ENCODE measurements at regions not wholly inside any gene's neighbourhood (a gene's known extent, or its start where the extent isn't known, plus 50 kb on each side); places are given as distances from the start of the nearest gene placed in this dataset.

- TF ChIP-seq RCOR1 (conservative IDR thresholded peaks at IDR 0.05; ENCODE audit: low read depth, low read length) (no peak), MYC (IDR thresholded peaks at IDR 0.05; ENCODE audit: insufficient read depth, insufficient read length, insufficient replicate concordance, low read length, severe bottlenecking) (no peak), TAF1 (IDR thresholded peaks at IDR 0.05; ENCODE audit: borderline replicate concordance, low read depth, low read length) (no peak), ELK1 (IDR thresholded peaks at IDR 0.05; ENCODE audit: low read depth, low read length) (no peak), CEBPZ (IDR thresholded peaks at IDR 0.05; ENCODE audit: low read depth, low read length) (no peak), POLR2A (IDR thresholded peaks at IDR 0.05; ENCODE audit: low read depth, low read length) (no peak), EP300 (IDR thresholded peaks at IDR 0.05; ENCODE audit: borderline replicate concordance in 1 of 2, control insufficient read depth in 1 of 2, low read depth in 2 of 2, low read length in 2 of 2) (no peak)
Observed at GRCh38 chr5:174223355-174223754, 177.8 kb downstream of the NSG2 start.

All from GM12878 (cell line).